NCI-H2227 treated with DMSO at 0.1 percent for 48 hours (cell line): ENCODE measurements at regions not wholly inside any gene's neighbourhood (a gene's known extent, or its start where the extent isn't known, plus 50 kb on each side); places are given as distances from the start of the nearest gene placed in this dataset.
"Not testable (repeated sequence)": the region's sequence is repeated elsewhere in the genome, so short reads cannot be mapped to it uniquely, and the experiment has no call there.

Experiments
- DNase-seq: peaks from one replicate; lab custom pipeline; 2025; lab: John Stamatoyannopoulos, UW

DNA sequence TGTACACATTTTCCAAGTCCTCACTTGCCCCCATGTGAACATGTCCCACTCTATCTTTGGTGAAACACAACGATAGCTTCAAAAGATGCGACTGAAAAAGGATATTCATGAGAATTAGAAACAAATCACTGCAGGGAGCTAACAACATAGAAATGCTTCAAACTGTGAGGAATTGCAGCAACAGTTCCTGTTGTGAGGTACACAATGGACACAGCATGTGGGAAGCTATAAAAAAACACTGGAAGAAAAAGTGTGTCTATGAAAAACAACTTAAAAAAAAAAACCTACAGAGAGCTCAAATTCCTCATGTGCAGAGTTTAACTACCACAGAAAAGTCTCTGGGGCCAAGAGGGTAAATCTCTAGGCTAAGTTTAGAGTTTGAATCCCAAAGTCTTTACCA lies 51.6 kb upstream of the BLTP1 start:
- no peak for DNase-seq

DNA sequence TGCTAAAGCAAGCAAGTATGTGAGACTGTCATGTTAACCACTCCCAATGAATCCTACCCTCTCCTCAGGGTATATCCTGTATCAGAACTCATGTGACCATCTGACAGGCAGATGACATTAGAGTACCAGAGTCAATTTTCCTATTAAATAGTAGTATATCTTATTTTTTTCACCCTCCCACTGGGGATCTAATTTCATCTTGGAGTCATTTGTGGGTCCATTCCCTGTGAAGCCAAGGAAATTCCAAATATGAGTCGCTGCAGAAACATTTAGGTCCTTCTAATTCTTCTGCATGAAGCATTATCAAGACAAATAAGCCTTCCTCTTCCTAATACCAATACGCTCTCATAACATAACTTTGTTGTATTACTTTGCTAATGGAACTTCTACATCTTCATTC lies 52.2 kb upstream of the BLTP1 start:
- DNase-seq: no peak

DNA sequence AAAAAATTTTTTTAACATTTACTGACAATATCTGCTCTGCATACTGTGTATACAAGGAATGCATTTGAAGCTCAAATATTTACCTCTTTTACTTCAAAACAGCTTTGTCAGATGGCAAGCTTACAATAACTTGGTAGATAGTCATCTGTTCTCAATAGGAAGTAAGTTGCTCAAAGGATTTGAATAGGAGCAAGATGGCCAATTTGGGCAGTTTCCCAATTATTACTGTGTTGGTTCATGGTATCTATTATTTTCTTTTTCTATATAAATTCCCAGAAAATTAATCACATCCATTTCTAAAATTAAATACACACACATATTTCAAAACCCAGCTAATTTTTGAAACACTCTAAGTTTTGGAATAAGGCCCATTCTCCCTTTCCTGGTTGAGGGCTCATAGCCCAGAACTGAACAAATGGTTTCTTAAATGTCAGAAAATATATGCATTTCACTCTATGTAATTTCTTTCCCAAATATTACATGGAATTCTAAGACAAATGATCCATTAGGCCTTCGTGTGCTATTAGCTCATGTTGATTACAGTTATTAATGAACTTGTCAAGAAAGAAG lies 60.2 kb upstream of the BLTP1 start:
- DNase-seq: no peak

DNA sequence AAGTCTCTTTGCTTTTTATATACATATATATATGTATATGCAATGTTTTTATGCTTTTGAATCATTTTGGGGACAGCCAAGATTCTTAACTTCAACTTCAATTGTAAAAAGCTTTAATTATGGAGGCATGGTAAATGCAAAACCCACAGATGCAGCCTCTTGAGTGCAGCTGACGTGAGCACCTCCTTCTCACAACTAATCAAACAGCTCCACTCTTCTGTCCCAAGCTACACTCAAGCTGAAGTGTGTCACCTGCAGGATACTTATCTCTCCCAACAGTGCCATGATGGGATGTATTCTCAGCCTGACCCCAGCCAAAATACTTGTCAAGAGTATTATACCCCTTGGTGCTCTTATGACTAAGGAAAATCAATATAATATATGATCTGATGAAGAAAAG lies 60.7 kb upstream of the BLTP1 start:
- no peak for DNase-seq

GRCh38 chr4:122090989-122091388 lies 61.1 kb upstream of the BLTP1 start:
- DNase-seq: no peak

- no peak for DNase-seq
Observed at GRCh38 chr4:122086338-122087065, 65.6 kb upstream of the BLTP1 start.

DNA sequence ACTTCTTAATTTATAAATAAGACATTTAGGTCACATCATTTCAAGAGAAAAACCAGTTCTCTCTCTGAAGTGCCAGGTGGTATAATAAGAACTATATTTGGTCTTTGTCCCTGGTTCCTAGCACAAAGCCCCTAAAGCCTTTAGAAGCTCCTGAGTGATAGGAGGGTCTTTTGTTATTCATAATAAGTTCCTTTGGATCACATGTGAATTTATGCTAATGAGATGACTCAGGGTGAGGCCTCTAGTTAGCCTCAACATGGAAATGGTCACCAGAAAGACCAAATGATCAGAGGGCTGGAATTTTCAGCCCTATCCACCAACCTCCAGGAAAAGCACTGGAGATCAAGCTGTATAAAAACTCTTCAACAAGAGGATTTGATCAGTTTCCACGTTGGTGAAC lies 68.1 kb upstream of the BLTP1 start:
- DNase-seq: no peak

GRCh38 chr4:122083351-122083750 lies 68.8 kb upstream of the BLTP1 start:
- DNase-seq: no peak

- no peak for DNase-seq
Observed at GRCh38 chr4:122082661-122083060, 69.5 kb upstream of the BLTP1 start.

- DNase-seq: not testable (repeated sequence)
Observed at GRCh38 chr4:122077653-122078052, 74.5 kb upstream of the BLTP1 start.

GRCh38 chr4:122076835-122077234 lies 75.3 kb upstream of the BLTP1 start:
- not testable (repeated sequence) for DNase-seq

- no peak for DNase-seq
Observed at GRCh38 chr4:122073615-122074014, 78.5 kb upstream of the BLTP1 start.

DNA sequence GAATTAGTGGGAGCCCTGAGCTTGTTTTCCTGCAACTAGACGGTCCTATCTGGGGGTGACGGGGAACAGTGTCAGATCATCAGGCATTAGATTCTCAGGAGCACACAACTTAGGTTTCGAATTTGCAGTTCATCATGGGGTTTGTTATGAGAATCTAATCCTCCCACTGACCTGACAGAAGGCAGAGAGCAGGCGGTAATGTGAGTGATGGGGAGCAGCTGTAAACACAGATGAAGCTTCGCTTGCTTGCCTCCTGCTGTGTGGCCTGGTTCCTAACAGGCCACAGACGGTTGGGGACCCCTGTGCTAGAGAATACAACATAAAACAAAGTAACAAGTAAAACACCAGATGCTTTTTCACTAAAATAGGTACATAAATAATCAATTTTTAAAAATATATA lies 86.2 kb upstream of the BLTP1 start:
- no peak for DNase-seq

DNA sequence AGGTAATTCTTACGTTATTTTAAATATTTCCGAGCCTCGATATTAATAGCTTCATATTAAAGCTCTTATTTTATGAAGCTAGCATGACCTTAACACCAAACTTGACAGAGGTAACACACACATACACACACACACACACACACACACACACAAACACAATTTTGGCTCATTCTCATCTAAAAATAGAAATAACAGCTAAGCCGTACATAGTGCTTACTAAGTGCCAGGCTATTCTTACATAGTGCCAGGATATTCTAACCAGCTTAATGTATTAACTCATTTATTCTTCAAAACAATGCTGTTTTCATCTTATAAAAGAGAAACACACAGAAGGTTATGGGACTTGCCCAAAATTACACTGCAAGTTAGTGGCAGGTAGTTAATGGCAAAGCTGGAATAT lies 87.0 kb upstream of the BLTP1 start:
- DNase-seq: no peak

- no peak for DNase-seq
Observed at GRCh38 chr4:122053186-122053585, 98.9 kb upstream of the BLTP1 start.

- DNase-seq: no peak
Observed at GRCh38 chr4:122052677-122053076, 99.5 kb upstream of the BLTP1 start.

DNA sequence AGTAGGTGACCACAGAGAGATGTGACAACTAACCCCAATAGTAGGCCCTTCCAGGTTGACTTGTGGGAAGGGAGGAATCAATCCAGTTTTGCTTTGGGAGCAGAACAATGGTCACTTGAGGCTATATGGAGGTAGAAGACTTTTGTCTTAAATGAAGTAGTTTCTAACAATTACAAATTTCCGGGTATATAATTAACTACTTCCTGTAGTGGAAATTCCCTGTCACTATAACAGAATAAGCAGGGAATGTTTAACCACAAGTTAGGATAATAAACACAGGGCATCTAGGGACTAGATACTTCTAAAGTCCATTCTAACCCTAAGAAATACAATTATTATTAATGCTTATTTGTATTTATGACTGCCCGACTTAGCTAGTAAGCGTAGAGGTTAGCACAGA lies 99.0 kb upstream of the TRPC3 start:
- DNase-seq: no peak

GRCh38 chr4:122047456-122048425 lies 95.9 kb upstream of the TRPC3 start:
- DNase-seq: no peak

DNA sequence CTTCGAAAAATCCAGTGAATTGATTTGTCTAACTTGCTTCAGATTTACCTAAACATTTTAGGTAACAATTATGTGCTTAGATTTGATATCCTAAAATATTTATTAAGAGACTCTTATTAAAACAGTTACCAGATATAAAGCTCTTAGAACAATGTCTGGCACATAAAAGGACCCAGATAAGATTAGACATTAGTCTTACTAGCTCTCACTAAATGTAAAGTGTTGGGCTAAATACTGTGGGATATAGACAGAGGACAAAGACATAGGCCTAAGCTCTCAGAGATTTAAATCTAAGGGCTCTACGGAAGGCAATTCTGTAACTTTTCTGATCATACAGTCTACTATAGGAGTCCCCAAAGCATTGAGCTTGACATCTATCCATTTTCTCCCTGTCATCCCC lies 94.4 kb upstream of the TRPC3 start:
- no peak for DNase-seq

DNA sequence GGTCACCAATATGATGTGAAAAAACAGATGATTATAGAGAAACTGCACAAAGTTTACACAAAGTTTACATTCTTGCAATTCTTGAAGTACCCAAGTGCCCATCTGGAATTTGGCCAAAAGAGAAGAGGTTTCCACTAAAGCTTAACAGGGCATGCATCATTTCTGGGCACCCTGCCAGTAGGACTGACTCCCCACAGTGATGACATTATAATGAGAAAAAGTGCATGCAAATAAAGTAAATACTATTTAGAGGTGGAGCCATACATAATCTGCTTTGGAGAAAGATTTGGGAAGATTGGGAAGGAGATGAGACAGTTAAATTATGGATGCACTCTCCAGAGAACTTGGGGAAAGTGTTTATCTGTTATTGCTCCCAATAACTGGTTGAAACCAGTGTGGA lies 93.7 kb upstream of the TRPC3 start:
- no peak for DNase-seq

- DNase-seq: no peak
Observed at GRCh38 chr4:122044501-122044900, 92.6 kb upstream of the TRPC3 start.

- no peak for DNase-seq
Observed at GRCh38 chr4:122041312-122041711, 89.5 kb upstream of the TRPC3 start.

DNA sequence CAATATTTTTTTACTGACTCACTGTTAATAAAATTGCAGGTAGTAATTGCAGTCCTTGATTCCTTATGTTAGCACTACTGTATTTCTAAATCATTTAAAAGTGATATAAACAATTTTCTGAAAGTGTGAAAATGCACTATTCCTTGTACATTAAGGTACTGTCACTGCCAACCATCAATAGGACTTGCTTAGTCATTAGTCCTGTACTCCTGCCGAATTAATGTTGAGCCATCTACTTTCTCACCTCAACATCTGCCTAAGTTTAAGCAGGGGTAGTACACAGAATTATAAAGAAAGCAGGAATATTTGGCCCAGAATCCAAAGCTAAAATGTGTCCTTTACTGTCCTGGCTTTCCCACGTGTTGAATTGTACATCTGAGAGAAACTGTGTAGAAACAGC lies 87.0 kb upstream of the TRPC3 start:
- no peak for DNase-seq
